Heart right ventricle (tissue), 16 donors: ENCODE measurements at regions not wholly inside any gene's neighbourhood (a gene's known extent, or its start where the extent isn't known, plus 50 kb on each side); places are given as distances from the start of the nearest gene placed in this dataset.

Experiments
- ATAC-seq, 8 donors: fragments of 200-7000 bp; cut with Tn5 transposase; one replicate each; pipeline ENCODE4 v1.9.1; 2020; ENCODE audit warnings: mild to moderate bottlenecking in 8 of 8, moderate library complexity in 8 of 8, moderate number of reproducible peaks in 1 of 8
- DNase-seq, 2 donors: peaks; one replicate each; pipeline ENCODE4 v3.0.0-alpha.2; 2020
- H3K27ac ChIP-seq, 10 donors: fragments of 200-600 bp; sonication (generic) in 2 of 10; one replicate each; pipeline versions ENCODE4 v1.5.0 to v1.8.0; 2020 to 2022; ENCODE audit warnings: mild to moderate bottlenecking in 3 of 10
- H3K27me3 ChIP-seq, 7 donors: fragments of 200-600 bp; one replicate each; pipeline ENCODE4 v1.8.0; 2021 to 2022; ENCODE audit warnings: mild to moderate bottlenecking in 2 of 7
- H3K36me3 ChIP-seq, 9 donors: fragments of 200-600 bp; sonication (generic) in 1 of 9; one replicate each; pipeline versions ENCODE4 v1.5.0 to v1.8.0; 2020 to 2022; ENCODE audit warnings: mild to moderate bottlenecking in 2 of 9
- H3K4me1 ChIP-seq, 9 donors: fragments of 200-600 bp; sonication (generic) in 1 of 9; one replicate each; pipeline versions ENCODE4 v1.5.0 to v1.8.0; 2020 to 2022; ENCODE audit warnings: mild to moderate bottlenecking in 4 of 9
- H3K4me3 ChIP-seq, 10 donors: fragments of 200-600 bp; sonication (generic) in 2 of 10; one replicate each; pipeline versions ENCODE4 v1.5.0 to v1.8.0; 2020 to 2022; ENCODE audit warnings: mild to moderate bottlenecking in 7 of 10, moderate library complexity in 2 of 10
- H3K9me3 ChIP-seq, 11 donors: fragments of 200-600 bp in 10 of 11; sonication (generic) in 2 of 11; one replicate each; pipeline versions ENCODE4 v1.5.0 to v1.8.0; 2013 to 2022; ENCODE audit warnings: mild to moderate bottlenecking in 2 of 11, control low read depth in 1 of 11, moderate library complexity in 1 of 11
- CTCF ChIP-seq, 9 donors: fragments of 200-600 bp; sonication (generic) in 2 of 9; IDR thresholded peaks; one replicate each; pipeline versions ENCODE4 v1.5.0 to v1.8.0; 2021 to 2022; ENCODE audit warnings: antibody characterized with exemption in 9 of 9, mild to moderate bottlenecking in 5 of 9, moderate library complexity in 1 of 9
- WGBS, 2 donors: extraction: QIAGEN DNeasy Blood & Tissue Kit; methylation state at CpG; one replicate each; pipeline ENCODE4 v1.1.7; 2013; ENCODE audit warnings: inconsistent platforms in 1 of 2; 5-methylcytosine and 5-hydroxymethylcytosine counted together
- intact Hi-C, 10 donors: fragments of 100-400 bp; cut with DNase I; formaldehyde crosslinking; loops; one replicate each; pipeline versions ENCODE4 v1.11.1 to v1.14.2; 2022
- donor health status: Arrhythmogenic right ventricular cardiomyopathy.
- donor health status: ischemic (EF 13 %, LVEDD 7.1; RV severe dilation, severe dysfunction).
- donor health status: healthy with polysubstance abuse.
- donor health status: DM: no; HTN: yes; CAD: no.
- donor health status: DM: no; HTN: no; CAD: no.
- donor health status: ischemic (EF 25% LVEDD 6.9; RV normal size, moderate dysfunction).
- donor health status: ischemic (EF 25% LVEDD 5.7; RV mildly dilated, moderate dysfunction).
- donor health status: healthy.
- donor health status: DM: yes; HTN: yes; CAD: no.
- donor health status: Ischemic cardiomyopathy.
- donor health status: ischemic (EF 35%, LVEDD 5.7; RV mildly dilated, moderate dysfunction).
- donor health status: nonischemic (EF 11% LVEDD 7.7; RV severe dilation, severe dysfunction).
- donor health status: DM: yes; HTN: yes; CAD: no.
- donor health status: PGD.
- donor health status: ischemic (EF 29% LVEDD 5.4; RV normal size, mild dysfunction).
- donor health status: nonischemic (EF 23%, LVEDD 6.1; RV moderate dilation, normal function).

- peaks cover 0 to 6% (median 0%) of the 10 kb centered on the region in 9 donors for H3K4me1 ChIP-seq
- H3K4me3 ChIP-seq: no peak overlapping the region
- H3K27ac ChIP-seq: no peak overlapping the region
- H3K36me3 ChIP-seq: no peaks in the 10 kb centered on the region
- no peak for DNase-seq
- no peak for ATAC-seq
- no peak for TF ChIP-seq CTCF (IDR thresholded peaks at IDR 0.05)
- no peaks in the 10 kb centered on the region for H3K27me3 ChIP-seq
- 55 to 61% methylated on average over 4 of the region's 4 CpGs for WGBS, 2 donors
- peaks cover 0 to 10% (median 0%) of the 10 kb centered on the region in 11 donors for H3K9me3 ChIP-seq
- intact Hi-C loops: no loop called here
These were observed 543.6 kb downstream of the RFC3 start for GRCh38 chr13:34361560-34361959.

- WGBS, 2 donors: 82 to 84% methylated on average over 4 of the region's 4 CpGs
- Histone ChIP-seq H3K36me3 (no peaks in the 10 kb centered on the region), H3K9me3 (peaks cover 0 to 19% (median 0%) of the 10 kb centered on the region in 11 donors), H3K4me3 (no peak overlapping the region), H3K27me3 (no peaks in the 10 kb centered on the region), H3K4me1 (peaks cover 0 to 6% (median 0%) of the 10 kb centered on the region in 9 donors), H3K27ac (no peak overlapping the region)
- DNase-seq (no peak), ATAC-seq (no peak)
- no peak for TF ChIP-seq CTCF (IDR thresholded peaks at IDR 0.05)
- intact Hi-C loops: no loop called here
These were observed 545.3 kb downstream of the RFC3 start for GRCh38 chr13:34363266-34363665.

GRCh38 chr13:34364633-34365032 is 546.7 kb downstream of the RFC3 start:
- H3K27me3 ChIP-seq: no peaks in the 10 kb centered on the region
- peaks cover 0 to 16% (median 0%) of the 10 kb centered on the region in 11 donors for H3K9me3 ChIP-seq
- WGBS, 2 donors: 67 to 72% methylated on average over 1 of the region's 1 CpG
- no peaks in the 10 kb centered on the region for H3K4me1 ChIP-seq
- no peaks in the 10 kb centered on the region for H3K36me3 ChIP-seq
- intact Hi-C loops: no loop called here
- ATAC-seq: peak in 1 of 8 donors; percentile 42
- H3K4me3 ChIP-seq: no peak overlapping the region
- no peak for DNase-seq
- H3K27ac ChIP-seq: no peak overlapping the region
- TF ChIP-seq CTCF (IDR thresholded peaks at IDR 0.05): no peak

GRCh38 chr13:34369931-34370330 is 552.0 kb downstream of the RFC3 start:
- intact Hi-C loops: no loop called here
- no peaks in the 10 kb centered on the region for H3K36me3 ChIP-seq
- no peak for TF ChIP-seq CTCF (IDR thresholded peaks at IDR 0.05)
- DNase-seq: no peak
- H3K9me3 ChIP-seq: peaks cover 0 to 13% (median 0%) of the 10 kb centered on the region in 11 donors
- 0 to 39% methylated on average over 1 of the region's 1 CpG for WGBS, 2 donors
- no peaks in the 10 kb centered on the region for H3K4me1 ChIP-seq
- H3K4me3 ChIP-seq: no peak overlapping the region
- H3K27ac ChIP-seq: no peak overlapping the region
- no peaks in the 10 kb centered on the region for H3K27me3 ChIP-seq
- ATAC-seq: no peak
